A549 (cell line): ENCODE measurements at regions not wholly inside any gene's neighbourhood (a gene's known extent, or its start where the extent isn't known, plus 50 kb on each side); places are given as distances from the start of the nearest gene placed in this dataset.

Experiments
- ATAC-seq, 2 experiments: fragments of 200-7000 bp in 1 of 2; fragments of >200 bp in 1 of 2; cut with Nextera tagmentation in 1 of 2; cut with Tn5 transposase in 1 of 2; 3 replicates each; pipeline versions ENCODE4 v1.8.0 to v1.9.1; 2018 to 2020; ENCODE audit warnings: mild to moderate bottlenecking in 1 of 2, moderate library complexity in 1 of 2
- CTCF ChIA-PET: fragments of 300-600 bp; sonication (Branson Sonifier 250); formaldehyde crosslinking; extraction: SDS; loops from one replicate; lab custom pipeline; 2021; ENCODE audit warnings: antibody characterized with exemption, inconsistent platforms; lab: Yijun Ruan, JAX
- POLR2A ChIA-PET: fragments of 350-600 bp; formaldehyde crosslinking; extraction: SDS; loops from one replicate; lab custom pipeline; 2021; ENCODE audit warnings: antibody characterized with exemption, inconsistent platforms; lab: Yijun Ruan, JAX
- DNase-seq, 2 experiments: peaks; one replicate each; pipeline versions ENCODE4 v3.0.0 to v3.0.0-alpha.2; 2011 to 2016; ENCODE audit warnings: low read depth in 1 of 2, low spot score in 1 of 2
- FAIRE-seq: peaks from 2 replicates; lab custom pipeline; 2011; peaks lifted over from hg19 to GRCh38; lab: Jason Lieb, UNC
- H3K27ac ChIP-seq, 2 experiments: fragments of >200 bp; sonication (Bioruptor Twin); formaldehyde crosslinking; 3 replicates each; pipeline ENCODE4 v1.5.1; 2016 to 2017
- H3K4me1 ChIP-seq: fragments of >200 bp; sonication (Bioruptor Twin); formaldehyde crosslinking; 3 replicates; pipeline ENCODE4 v1.6.1; 2016
- H3K4me2 ChIP-seq: fragments of >200 bp; sonication (Bioruptor Twin); formaldehyde crosslinking; 3 replicates; pipeline ENCODE4 v1.6.1; 2016
- H3K4me3 ChIP-seq: fragments of >200 bp; sonication (Bioruptor Twin); formaldehyde crosslinking; 3 replicates; pipeline ENCODE4 v1.5.1; 2016
- H3K9me3 ChIP-seq: fragments of >200 bp; sonication (Bioruptor Twin); formaldehyde crosslinking; 3 replicates; pipeline ENCODE4 v1.6.1; 2016
- BHLHE40 ChIP-seq: IDR thresholded peaks from 2 replicates; pipeline ENCODE4 v1.6.1; 2012; ENCODE audit warnings: low read depth, low read length, inconsistent platforms
- EHF ChIP-seq: fragments of 250-450 bp; sonication (Bioruptor Pico); IDR thresholded peaks from 2 replicates; pipeline ENCODE4 v1.5.0; 2020; ENCODE audit warnings: mild to moderate bottlenecking
- EP300 ChIP-seq, 2 experiments: fragments of >200 bp; sonication (Bioruptor Twin); formaldehyde crosslinking; IDR thresholded peaks; 2 replicates in 1 of 2; 3 replicates in 1 of 2; pipeline ENCODE4 v1.6.1; 2016 to 2017
- FOSL2 ChIP-seq, 2 experiments: fragments of 450-650 bp in 1 of 2; fragments of >200 bp in 1 of 2; sonication (Bioruptor Twin) in 1 of 2; formaldehyde crosslinking; IDR thresholded peaks; 2 replicates each; pipeline versions ENCODE4 v1.5.0 to v1.6.1; 2016 to 2020; ENCODE audit warnings: mild to moderate bottlenecking in 1 of 2, moderate library complexity in 1 of 2
- FOXS1 ChIP-seq: fragments of 250-450 bp; sonication (Bioruptor Pico); IDR thresholded peaks from 2 replicates; pipeline ENCODE4 v1.5.0; 2020; ENCODE audit warnings: mild to moderate bottlenecking, moderate library complexity
- HDAC2 ChIP-seq: fragments of 200-600 bp; sonication (generic); IDR thresholded peaks from 2 replicates; pipeline ENCODE4 v1.6.1; 2016
- HOXB5 ChIP-seq: fragments of 250-450 bp; sonication (Bioruptor Pico); IDR thresholded peaks from 2 replicates; pipeline ENCODE4 v1.5.0; 2020; ENCODE audit warnings: mild to moderate bottlenecking, moderate library complexity
- JUNB ChIP-seq: fragments of >200 bp; sonication (Bioruptor Twin); formaldehyde crosslinking; IDR thresholded peaks from 2 replicates; pipeline ENCODE4 v1.6.1; 2016
- MAZ ChIP-seq: fragments of 150-350 bp; IDR thresholded peaks from 2 replicates; pipeline ENCODE4 v1.6.1; 2014; ENCODE audit warnings: antibody characterized with exemption, low read depth, low read length, borderline replicate concordance
- MYC ChIP-seq: IDR thresholded peaks from 2 replicates; pipeline ENCODE4 v1.6.1; 2012; ENCODE audit warnings: mild to moderate bottlenecking, inconsistent platforms, low read length, improper control_type of control experiment, borderline replicate concordance
- POLR2A ChIP-seq: IDR thresholded peaks from 2 replicates; pipeline ENCODE4 v1.6.1; 2012; ENCODE audit warnings: mild to moderate bottlenecking, low read length
- RAD21 ChIP-seq, 2 experiments: fragments of >200 bp in 1 of 2; sonication (Bioruptor Twin) in 1 of 2; formaldehyde crosslinking in 1 of 2; IDR thresholded peaks in 1 of 2; conservative IDR thresholded peaks in 1 of 2; 2 replicates in 1 of 2; 3 replicates in 1 of 2; pipeline ENCODE4 v1.6.1; 2012 to 2018; ENCODE audit warnings: inconsistent platforms in 1 of 2
- RFX5 ChIP-seq: fragments of 450-650 bp; IDR thresholded peaks from 2 replicates; pipeline ENCODE4 v1.7.1; 2014; ENCODE audit warnings: antibody characterized with exemption, mild to moderate bottlenecking, moderate library complexity
- RNF2 ChIP-seq: fragments of 200-600 bp; sonication (generic); IDR thresholded peaks from 2 replicates; pipeline ENCODE4 v1.6.1; 2016; ENCODE audit warnings: low read depth, mild to moderate bottlenecking, antibody characterized with exemption, moderate library complexity, borderline replicate concordance
- SMC3 ChIP-seq: fragments of >200 bp; sonication (Bioruptor Twin); formaldehyde crosslinking; IDR thresholded peaks from 3 replicates; pipeline ENCODE4 v1.6.1; 2018; ENCODE audit warnings: inconsistent platforms
- TP53 ChIP-seq: fragments of 250-450 bp; sonication (Bioruptor Pico); IDR thresholded peaks from 2 replicates; pipeline ENCODE4 v1.5.0; 2021; ENCODE audit warnings: mild to moderate bottlenecking, moderate library complexity
- ZFP36 ChIP-seq: fragments of 450-650 bp; IDR thresholded peaks from 2 replicates; pipeline ENCODE4 v1.6.1; 2014; ENCODE audit warnings: borderline replicate concordance; ENCODE audit not compliant: partially characterized antibody
- WGBS: methylation state at CpG from one replicate; pipeline ENCODE4 v1.1.6; 2017; ENCODE audit errors: missing lambda C conversion rate; 5-methylcytosine and 5-hydroxymethylcytosine counted together
- TF ChIP-seq, protein P1 (sequence below): fragments of >200 bp; sonication (Bioruptor Twin); formaldehyde crosslinking; IDR thresholded peaks from 3 replicates; pipeline ENCODE4 v1.5.1; 2016
- TF ChIP-seq, protein P2 (sequence below): fragments of 250-450 bp; sonication (Bioruptor Pico); IDR thresholded peaks from 2 replicates; pipeline ENCODE4 v1.5.0; 2021; ENCODE audit warnings: mild to moderate bottlenecking, moderate library complexity, borderline replicate concordance
- TF ChIP-seq, protein P3 (sequence below): IDR thresholded peaks from 2 replicates; pipeline ENCODE4 v1.6.1; 2012; ENCODE audit warnings: low read depth, borderline replicate concordance
- TF ChIP-seq, protein P4 (sequence below): fragments of 150-350 bp; IDR thresholded peaks from 2 replicates; pipeline ENCODE4 v1.6.1; 2014; ENCODE audit warnings: low read depth, mild to moderate bottlenecking, low read length

DNA sequence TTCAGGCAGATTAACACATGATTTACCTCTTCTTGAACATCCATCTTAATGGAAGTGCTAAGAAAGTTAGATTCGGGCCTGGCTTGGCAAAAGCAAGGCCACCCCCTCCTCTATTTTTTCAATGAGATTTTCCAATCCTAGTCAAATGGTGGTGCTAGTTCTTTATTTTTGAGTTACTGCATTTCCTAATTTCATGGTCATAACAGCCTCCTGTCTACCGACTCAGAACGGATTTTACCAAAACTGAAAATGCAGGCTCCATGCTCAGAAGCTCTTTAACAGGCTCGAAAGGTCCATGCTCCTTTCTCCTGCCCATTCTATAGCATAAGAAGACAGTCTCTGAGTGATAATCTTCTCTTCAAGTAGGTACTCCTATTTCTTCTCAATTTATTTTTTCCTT, 117.2 kb upstream of the ESR1 start:
- ATAC-seq (no peak), FAIRE-seq (no peak), DNase-seq (no peak)
- Histone ChIP-seq H3K27ac (no peak overlapping the region), H3K9me3 (no peaks in the 10 kb centered on the region), H3K4me1 (no peaks in the 10 kb centered on the region), H3K4me3 (no peak overlapping the region), H3K4me2 (no peak overlapping the region)
- POLR2A ChIA-PET: no interaction called here
- CTCF ChIA-PET: interaction anchor here (0.6 to 1.1 kb wide), 4 partner anchors 10 to 73 kb away, joined by 3 to 4 read pairs (median 3); no protein-coding TSS in a partner anchor
- WGBS: 57% methylated on average over 4 of the region's 4 CpGs
- no peak for TF ChIP-seq ZFP36
- TF ChIP-seq BHLHE40: no peak
- TF ChIP-seq EP300 (IDR thresholded peaks at IDR 0.05): no peak

DNA sequence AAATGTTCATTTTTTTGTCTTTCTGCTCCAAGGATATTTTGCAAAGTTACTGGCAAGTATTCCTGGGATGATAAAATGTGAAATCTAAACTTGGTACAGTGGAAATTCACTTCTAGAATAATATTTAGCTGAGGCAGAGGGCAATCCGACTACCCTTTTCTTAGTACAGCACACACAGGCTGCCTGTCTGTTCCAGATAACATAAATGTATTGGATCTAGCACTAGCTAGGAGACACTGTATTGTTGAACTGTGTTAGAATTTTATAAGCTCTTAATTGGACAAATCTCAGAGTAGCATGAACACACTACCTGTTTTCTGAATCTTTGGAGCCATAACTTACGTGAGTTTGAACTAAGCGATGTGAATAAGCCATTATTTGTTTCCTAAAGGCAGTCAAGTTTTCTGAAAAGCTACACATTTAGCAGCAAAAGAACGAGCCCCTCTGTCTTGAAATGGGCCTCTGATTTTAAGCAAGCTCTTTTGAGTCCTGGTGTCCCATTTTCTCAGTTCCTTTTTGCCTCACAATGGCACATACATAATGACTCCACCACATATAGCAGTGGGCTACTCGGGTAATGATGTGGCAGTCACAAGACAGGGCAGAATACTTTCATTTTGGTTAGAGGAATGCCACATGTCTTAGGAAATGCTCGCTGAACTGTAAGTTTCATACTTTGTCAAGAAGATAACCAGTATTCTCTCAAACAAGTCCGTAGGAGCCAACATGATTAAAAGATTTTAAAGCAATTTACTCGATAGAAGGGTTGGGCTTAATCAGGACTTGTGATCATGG, 116.5 kb upstream of the ESR1 start:
- DNase-seq: no peak
- no peak overlapping the region for H3K4me3 ChIP-seq
- POLR2A ChIA-PET: no interaction called here

DNA sequence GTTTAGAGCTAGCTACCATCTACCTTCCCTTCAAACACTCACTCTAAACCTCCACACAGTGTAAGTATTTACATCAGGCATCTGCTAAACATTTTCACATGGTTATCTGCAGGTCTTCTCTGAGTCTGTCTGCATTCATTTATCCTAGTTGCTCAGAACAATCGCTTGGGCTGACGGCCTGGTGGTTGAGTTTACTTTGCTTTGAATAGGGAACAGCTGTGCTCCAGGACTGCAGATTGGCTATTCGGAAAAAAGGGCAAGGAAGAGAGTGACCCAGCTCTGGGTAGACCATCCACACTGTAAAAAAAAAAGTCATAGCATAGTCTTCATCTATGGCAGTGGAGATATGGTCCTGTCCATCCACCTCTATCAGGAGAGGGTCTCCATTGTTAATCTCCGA, 115.3 kb upstream of the ESR1 start:
- no peaks in the 10 kb centered on the region for H3K9me3 ChIP-seq
- ATAC-seq (no peak), FAIRE-seq (no peak), DNase-seq (no peak)
- POLR2A ChIA-PET: no interaction called here
- CTCF ChIA-PET: no interaction called here
- no peaks in the 10 kb centered on the region for H3K4me1 ChIP-seq
- TF ChIP-seq MYC (no peak), POLR2A (no peak), RFX5 (no peak), FOSL2 (IDR thresholded peaks at IDR 0.05) (no peak), FOSL2 (CRISPR knock-in tag; IDR thresholded peaks at IDR 0.05) (no peak), FOXS1 (CRISPR knock-in tag) (no peak)
- TF ChIP-seq, protein P1, sequence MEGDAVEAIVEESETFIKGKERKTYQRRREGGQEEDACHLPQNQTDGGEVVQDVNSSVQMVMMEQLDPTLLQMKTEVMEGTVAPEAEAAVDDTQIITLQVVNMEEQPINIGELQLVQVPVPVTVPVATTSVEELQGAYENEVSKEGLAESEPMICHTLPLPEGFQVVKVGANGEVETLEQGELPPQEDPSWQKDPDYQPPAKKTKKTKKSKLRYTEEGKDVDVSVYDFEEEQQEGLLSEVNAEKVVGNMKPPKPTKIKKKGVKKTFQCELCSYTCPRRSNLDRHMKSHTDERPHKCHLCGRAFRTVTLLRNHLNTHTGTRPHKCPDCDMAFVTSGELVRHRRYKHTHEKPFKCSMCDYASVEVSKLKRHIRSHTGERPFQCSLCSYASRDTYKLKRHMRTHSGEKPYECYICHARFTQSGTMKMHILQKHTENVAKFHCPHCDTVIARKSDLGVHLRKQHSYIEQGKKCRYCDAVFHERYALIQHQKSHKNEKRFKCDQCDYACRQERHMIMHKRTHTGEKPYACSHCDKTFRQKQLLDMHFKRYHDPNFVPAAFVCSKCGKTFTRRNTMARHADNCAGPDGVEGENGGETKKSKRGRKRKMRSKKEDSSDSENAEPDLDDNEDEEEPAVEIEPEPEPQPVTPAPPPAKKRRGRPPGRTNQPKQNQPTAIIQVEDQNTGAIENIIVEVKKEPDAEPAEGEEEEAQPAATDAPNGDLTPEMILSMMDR: no peak
- H3K4me2 ChIP-seq: no peak overlapping the region
- 33% methylated on average over 4 of the region's 4 CpGs for WGBS
- H3K27ac ChIP-seq: no peak overlapping the region
- no peak overlapping the region for H3K4me3 ChIP-seq

More for the DNA sequence above, 116.5 kb upstream of the ESR1 start:
- ATAC-seq: no peak
- FAIRE-seq: no peak
- 49% methylated on average over 8 of the region's 8 CpGs for WGBS
- Histone ChIP-seq H3K4me2 (no peak overlapping the region), H3K27ac (no peak overlapping the region), H3K4me1 (no peaks in the 10 kb centered on the region), H3K9me3 (no peaks in the 10 kb centered on the region)
- TF ChIP-seq MYC: no peak
- CTCF ChIA-PET: interaction anchor here (0.6 to 1.1 kb wide), 4 partner anchors 11 to 74 kb away, joined by 3 to 4 read pairs (median 3); no protein-coding TSS in a partner anchor

DNA sequence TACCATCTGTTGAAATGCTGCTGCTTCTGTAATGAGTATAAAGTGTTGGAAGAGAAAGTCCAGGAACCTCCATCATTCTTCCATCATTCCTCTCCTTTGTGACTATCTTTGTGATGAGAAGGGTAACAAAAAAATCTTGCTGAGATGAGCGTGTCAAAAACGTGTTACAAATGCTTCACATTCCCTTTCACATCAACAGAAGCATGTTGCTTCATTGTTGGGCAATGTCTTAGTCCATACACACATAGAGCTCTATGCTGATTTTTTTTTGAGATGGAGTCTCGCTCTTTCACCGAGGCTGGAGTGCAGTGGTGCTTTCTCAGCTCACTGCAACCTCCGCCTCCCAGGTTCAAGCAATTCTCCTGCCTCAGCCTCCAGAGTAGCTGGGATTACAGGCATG, 114.1 kb upstream of the ESR1 start:
- H3K4me3 ChIP-seq: no peak overlapping the region
- ChIA-PET CTCF (no interaction called here), POLR2A (no interaction called here)
- no peak overlapping the region for H3K4me2 ChIP-seq
- ATAC-seq (no peak), FAIRE-seq (no peak), DNase-seq (no peak)
- no peaks in the 10 kb centered on the region for H3K4me1 ChIP-seq
- H3K9me3 ChIP-seq: no peaks in the 10 kb centered on the region
- no peak overlapping the region for H3K27ac ChIP-seq
- WGBS: 60% methylated on average over 5 of the region's 5 CpGs
- TF ChIP-seq, protein P2, sequence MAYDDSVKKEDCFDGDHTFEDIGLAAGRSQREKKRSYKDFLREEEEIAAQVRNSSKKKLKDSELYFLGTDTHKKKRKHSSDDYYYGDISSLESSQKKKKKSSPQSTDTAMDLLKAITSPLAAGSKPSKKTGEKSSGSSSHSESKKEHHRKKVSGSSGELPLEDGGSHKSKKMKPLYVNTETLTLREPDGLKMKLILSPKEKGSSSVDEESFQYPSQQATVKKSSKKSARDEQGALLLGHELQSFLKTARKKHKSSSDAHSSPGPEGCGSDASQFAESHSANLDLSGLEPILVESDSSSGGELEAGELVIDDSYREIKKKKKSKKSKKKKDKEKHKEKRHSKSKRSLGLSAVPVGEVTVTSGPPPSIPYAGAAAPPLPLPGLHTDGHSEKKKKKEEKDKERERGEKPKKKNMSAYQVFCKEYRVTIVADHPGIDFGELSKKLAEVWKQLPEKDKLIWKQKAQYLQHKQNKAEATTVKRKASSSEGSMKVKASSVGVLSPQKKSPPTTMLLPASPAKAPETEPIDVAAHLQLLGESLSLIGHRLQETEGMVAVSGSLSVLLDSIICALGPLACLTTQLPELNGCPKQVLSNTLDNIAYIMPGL (CRISPR knock-in tag): no peak
- TF ChIP-seq, protein P3, sequence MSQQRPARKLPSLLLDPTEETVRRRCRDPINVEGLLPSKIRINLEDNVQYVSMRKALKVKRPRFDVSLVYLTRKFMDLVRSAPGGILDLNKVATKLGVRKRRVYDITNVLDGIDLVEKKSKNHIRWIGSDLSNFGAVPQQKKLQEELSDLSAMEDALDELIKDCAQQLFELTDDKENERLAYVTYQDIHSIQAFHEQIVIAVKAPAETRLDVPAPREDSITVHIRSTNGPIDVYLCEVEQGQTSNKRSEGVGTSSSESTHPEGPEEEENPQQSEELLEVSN: no peak
- TF ChIP-seq, protein P1: no peak
- TF ChIP-seq POLR2A (no peak), HOXB5 (CRISPR knock-in tag) (no peak), MYC (no peak), FOSL2 (IDR thresholded peaks at IDR 0.05) (no peak), FOSL2 (CRISPR knock-in tag; IDR thresholded peaks at IDR 0.05) (no peak), MAZ (no peak), TP53 (CRISPR knock-in tag) (no peak), HDAC2 (no peak), ZFP36 (no peak), SMC3 (no peak), RAD21 (conservative IDR thresholded peaks at IDR 0.05 in 1 of 2, IDR thresholded peaks at IDR 0.05 in 1 of 2) (no peak), EHF (CRISPR knock-in tag) (no peak), JUNB (no peak), RNF2 (no peak)
- TF ChIP-seq, protein P4, sequence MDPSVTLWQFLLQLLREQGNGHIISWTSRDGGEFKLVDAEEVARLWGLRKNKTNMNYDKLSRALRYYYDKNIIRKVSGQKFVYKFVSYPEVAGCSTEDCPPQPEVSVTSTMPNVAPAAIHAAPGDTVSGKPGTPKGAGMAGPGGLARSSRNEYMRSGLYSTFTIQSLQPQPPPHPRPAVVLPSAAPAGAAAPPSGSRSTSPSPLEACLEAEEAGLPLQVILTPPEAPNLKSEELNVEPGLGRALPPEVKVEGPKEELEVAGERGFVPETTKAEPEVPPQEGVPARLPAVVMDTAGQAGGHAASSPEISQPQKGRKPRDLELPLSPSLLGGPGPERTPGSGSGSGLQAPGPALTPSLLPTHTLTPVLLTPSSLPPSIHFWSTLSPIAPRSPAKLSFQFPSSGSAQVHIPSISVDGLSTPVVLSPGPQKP: no peak
